Calu3 (cell line): ENCODE measurements at regions not wholly inside any gene's neighbourhood (a gene's known extent, or its start where the extent isn't known, plus 50 kb on each side); places are given as distances from the start of the nearest gene placed in this dataset.

ENCODE experiments used
- BruUV-seq: library from RNA; stranded (reverse); fragments of 400-500 nt; replicated peaks from 2 replicates; lab custom pipeline; 2021; lab: Mats Ljungman, UMichigan
- CTCF ChIA-PET: fragments of 300-600 bp; sonication (Branson Sonifier 250); formaldehyde crosslinking; loops from one replicate; lab custom pipeline; 2022; ENCODE audit warnings: antibody characterized with exemption; lab: Charles Lee
- DNase-seq: peaks from one replicate; pipeline ENCODE4 v3.0.0; 2022
- H3K27ac Mint-ChIP-seq: one replicate; pipeline ENCODE4 v1.8.0; 2022; ENCODE audit warnings: mixed read lengths; ENCODE audit not compliant: unreplicated experiment
- H3K27me3 Mint-ChIP-seq: one replicate; pipeline ENCODE4 v1.8.0; 2022; ENCODE audit warnings: mixed read lengths; ENCODE audit not compliant: unreplicated experiment
- H3K36me3 Mint-ChIP-seq: one replicate; pipeline ENCODE4 v1.8.0; 2022; ENCODE audit warnings: mild to moderate bottlenecking, moderate library complexity, mixed read lengths; ENCODE audit not compliant: insufficient read depth, unreplicated experiment
- H3K4me1 Mint-ChIP-seq: one replicate; pipeline ENCODE4 v1.8.0; 2022; ENCODE audit warnings: mild to moderate bottlenecking, low read depth, mixed read lengths; ENCODE audit not compliant: unreplicated experiment
- H3K4me3 Mint-ChIP-seq: one replicate; pipeline ENCODE4 v1.8.0; 2022; ENCODE audit warnings: mild to moderate bottlenecking, low read depth, moderate library complexity, mixed read lengths; ENCODE audit not compliant: unreplicated experiment
- H3K9me3 Mint-ChIP-seq: one replicate; pipeline ENCODE4 v1.8.0; 2022; ENCODE audit warnings: low read depth, mixed read lengths; ENCODE audit not compliant: unreplicated experiment
- CTCF ChIP-seq: fragments of 200-600 bp; IDR thresholded peaks from one replicate; pipeline ENCODE4 v1.8.0; 2022; ENCODE audit warnings: antibody characterized with exemption; ENCODE audit not compliant: unreplicated experiment
- intact Hi-C: fragments of 100-400 bp; cut with micrococcal nuclease; formaldehyde crosslinking; loops from one replicate; pipeline ENCODE4 v1.10.0; 2022; ENCODE audit not compliant: unreplicated experiment

- Mint-ChIP-seq H3K4me3 (no peak overlapping the region), H3K4me1 (no peaks in the 10 kb centered on the region), H3K36me3 (no peaks in the 10 kb centered on the region), H3K27ac (no peak overlapping the region), H3K27me3 (no peaks in the 10 kb centered on the region), H3K9me3 (peaks cover 3% of the 10 kb centered on the region)
- BruUV-seq = no TSS peak
- TF ChIP-seq CTCF = no peak
- no peak for DNase-seq
- intact Hi-C loops = no loop called here
- CTCF ChIA-PET = no interaction called here
Observed at GRCh38 chr6:71433441-71433840, 144.8 kb downstream of the OGFRL1 start.

- Mint-ChIP-seq H3K4me3 (peak overlapping the region; percentile 18), H3K27me3 (no peaks in the 10 kb centered on the region), H3K36me3 (no peaks in the 10 kb centered on the region), H3K4me1 (no peaks in the 10 kb centered on the region), H3K9me3 (no peaks in the 10 kb centered on the region), H3K27ac (no peak overlapping the region)
- intact Hi-C loops = loop anchor here (1.0 to 5.0 kb wide), 4 partner anchors 23 to 69 kb away; no protein-coding TSS in a partner anchor
- TF ChIP-seq CTCF = peak; percentile 18
- DNase-seq = no peak
- no TSS peak for BruUV-seq
- CTCF ChIA-PET = interaction anchor here (0.6 to 1.2 kb wide), 13 partner anchors 14 to 1745 kb away, joined by 3 to 13 read pairs (median 4); no protein-coding TSS in a partner anchor
Observed at GRCh38 chr6:71444222-71444621, 155.6 kb downstream of the OGFRL1 start.

- no peak for DNase-seq
- Mint-ChIP-seq H3K36me3 (no peaks in the 10 kb centered on the region), H3K4me3 (no peak overlapping the region), H3K4me1 (no peaks in the 10 kb centered on the region), H3K9me3 (no peaks in the 10 kb centered on the region), H3K27ac (no peak overlapping the region), H3K27me3 (no peaks in the 10 kb centered on the region)
- TF ChIP-seq CTCF = no peak
- no TSS peak for BruUV-seq
- CTCF ChIA-PET = interaction anchor here (1.1 kb wide), 1 partner anchor 37 kb away, joined by 3 read pairs; no protein-coding TSS in a partner anchor
- intact Hi-C loops = no loop called here
Observed at GRCh38 chr6:71446057-71446456, 157.4 kb downstream of the OGFRL1 start.

- Mint-ChIP-seq H3K4me3 (no peak overlapping the region), H3K36me3 (no peaks in the 10 kb centered on the region), H3K27ac (no peak overlapping the region), H3K27me3 (no peaks in the 10 kb centered on the region), H3K9me3 (no peaks in the 10 kb centered on the region), H3K4me1 (no peaks in the 10 kb centered on the region)
- intact Hi-C loops = no loop called here
- DNase-seq = no peak
- CTCF ChIA-PET = interaction anchor here (1.1 kb wide), 1 partner anchor 36 kb away, joined by 3 read pairs; no protein-coding TSS in a partner anchor
- BruUV-seq = no TSS peak
- TF ChIP-seq CTCF = no peak
Observed at GRCh38 chr6:71446470-71446869, 157.9 kb downstream of the OGFRL1 start.
